ENCODE measurements at regions not wholly inside any gene's neighbourhood (a gene's known extent, or its start where the extent isn't known, plus 50 kb on each side); places are given as distances from the start of the nearest gene placed in this dataset.

DNA sequence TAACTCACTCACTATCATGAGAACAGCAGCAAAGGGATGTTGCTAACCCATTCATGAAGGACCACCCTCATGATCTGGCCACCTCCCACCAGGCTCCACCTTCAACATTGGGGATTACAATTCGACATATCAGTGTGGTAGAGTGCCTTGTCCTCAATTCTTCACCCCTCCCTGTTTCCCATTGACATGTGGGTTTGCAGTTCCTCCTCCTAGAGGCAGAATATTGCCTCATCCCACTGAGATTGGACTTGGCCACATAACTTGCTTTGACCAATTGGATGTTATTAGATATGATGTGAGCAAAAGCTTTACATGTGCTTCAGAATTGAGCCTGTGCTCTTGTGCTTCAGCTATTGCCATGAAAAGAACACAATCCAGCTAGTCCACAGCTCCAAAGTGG lies 217.0 kb upstream of the CXCR4 start:
- no peaks in the 10 kb centered on the region for H3K9me3 ChIP-seq (ENCODE audit: control insufficient read depth in 1 of 2, insufficient read depth in 1 of 2, low read length in 2 of 2)
- H3K4me1 ChIP-seq (ENCODE audit: insufficient read depth, low read length), result no peaks in the 10 kb centered on the region
- ChIA-PET POLR2A (no interaction called here), CTCF (no interaction called here)
- H3K9me3 Mint-ChIP-seq, result peaks cover 3% of the 10 kb centered on the region
- H3K27ac Mint-ChIP-seq, result no peak overlapping the region
- no peak overlapping the region for H3K4me3 ChIP-seq (ENCODE audit: low read length)
- ATAC-seq (ENCODE audit: poor library complexity), result no peak
- peaks cover 4% of the 10 kb centered on the region for H3K4me1 Mint-ChIP-seq (ENCODE audit: low read depth)
- H3K27me3 ChIP-seq (ENCODE audit: control insufficient read depth in 1 of 2, insufficient read depth in 2 of 2, low read length in 2 of 2), result no peaks in the 10 kb centered on the region
- H3K27ac ChIP-seq (ENCODE audit: low read depth in 1 of 2, low read length in 2 of 2), result no peak overlapping the region
- no peaks in the 10 kb centered on the region for H3K27me3 Mint-ChIP-seq
- no peaks in the 10 kb centered on the region for H3K36me3 Mint-ChIP-seq (ENCODE audit: low read depth)
- TF ChIP-seq, protein P1, sequence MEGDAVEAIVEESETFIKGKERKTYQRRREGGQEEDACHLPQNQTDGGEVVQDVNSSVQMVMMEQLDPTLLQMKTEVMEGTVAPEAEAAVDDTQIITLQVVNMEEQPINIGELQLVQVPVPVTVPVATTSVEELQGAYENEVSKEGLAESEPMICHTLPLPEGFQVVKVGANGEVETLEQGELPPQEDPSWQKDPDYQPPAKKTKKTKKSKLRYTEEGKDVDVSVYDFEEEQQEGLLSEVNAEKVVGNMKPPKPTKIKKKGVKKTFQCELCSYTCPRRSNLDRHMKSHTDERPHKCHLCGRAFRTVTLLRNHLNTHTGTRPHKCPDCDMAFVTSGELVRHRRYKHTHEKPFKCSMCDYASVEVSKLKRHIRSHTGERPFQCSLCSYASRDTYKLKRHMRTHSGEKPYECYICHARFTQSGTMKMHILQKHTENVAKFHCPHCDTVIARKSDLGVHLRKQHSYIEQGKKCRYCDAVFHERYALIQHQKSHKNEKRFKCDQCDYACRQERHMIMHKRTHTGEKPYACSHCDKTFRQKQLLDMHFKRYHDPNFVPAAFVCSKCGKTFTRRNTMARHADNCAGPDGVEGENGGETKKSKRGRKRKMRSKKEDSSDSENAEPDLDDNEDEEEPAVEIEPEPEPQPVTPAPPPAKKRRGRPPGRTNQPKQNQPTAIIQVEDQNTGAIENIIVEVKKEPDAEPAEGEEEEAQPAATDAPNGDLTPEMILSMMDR (IDR thresholded peaks at IDR 0.05), result no peak
- H3K36me3 ChIP-seq (ENCODE audit: insufficient read depth, low read length), result no peaks in the 10 kb centered on the region
- no peak for DNase-seq
- no peak overlapping the region for H3K4me3 Mint-ChIP-seq
- intact Hi-C loops (cut with DNase I, micrococcal nuclease), result no loop called here

DNA sequence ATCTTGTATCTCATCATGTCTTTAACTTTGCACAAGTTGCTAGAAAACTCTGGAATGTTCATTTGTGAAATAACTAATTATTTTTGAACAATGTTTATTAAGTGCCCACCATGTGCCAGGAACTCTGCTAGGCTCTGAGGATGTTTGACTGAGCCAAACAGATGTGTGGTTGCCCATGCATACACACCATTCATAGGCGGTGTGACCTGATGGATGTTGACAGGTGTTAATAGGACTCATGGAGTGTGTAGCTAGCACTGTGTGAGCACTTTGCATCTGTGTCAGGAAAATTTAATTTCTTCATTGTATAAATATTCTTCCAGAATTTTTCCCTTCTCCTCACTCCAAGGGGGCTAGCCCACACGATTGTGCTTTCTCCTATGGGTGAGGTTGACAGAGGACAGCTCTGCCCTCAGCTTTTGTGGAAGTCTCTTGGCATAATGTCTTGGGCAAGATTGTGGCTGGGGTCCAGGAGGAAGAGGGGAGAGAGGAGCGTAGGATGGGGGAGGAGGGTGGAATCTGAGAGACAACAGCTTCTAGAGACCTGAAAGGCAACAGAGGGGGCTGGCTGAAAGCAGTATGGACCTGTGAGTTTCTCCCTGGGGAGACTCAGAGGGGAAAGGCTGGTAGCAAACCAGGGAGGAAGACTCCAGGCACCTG lies 214.6 kb upstream of the CXCR4 start:
- ATAC-seq (ENCODE audit: poor library complexity), result no peak
- Mint-ChIP-seq H3K4me1 (ENCODE audit: low read depth) (peaks cover 15% of the 10 kb centered on the region), H3K36me3 (ENCODE audit: low read depth) (no peaks in the 10 kb centered on the region), H3K27ac (no peak overlapping the region), H3K9me3 (no peaks in the 10 kb centered on the region), H3K27me3 (no peaks in the 10 kb centered on the region), H3K4me3 (no peak overlapping the region)
- TF ChIP-seq, protein P1 (IDR thresholded peaks at IDR 0.05), result no peak
- no peaks in the 10 kb centered on the region for H3K36me3 ChIP-seq (ENCODE audit: insufficient read depth, low read length)
- no peak overlapping the region for H3K27ac ChIP-seq (ENCODE audit: low read depth in 1 of 2, low read length in 2 of 2)
- ChIA-PET CTCF (no interaction called here), POLR2A (no interaction called here)
- H3K4me1 ChIP-seq (ENCODE audit: insufficient read depth, low read length), result peaks cover 10% of the 10 kb centered on the region
- intact Hi-C loops (cut with DNase I, micrococcal nuclease), result no loop called here
- H3K9me3 ChIP-seq (ENCODE audit: control insufficient read depth in 1 of 2, insufficient read depth in 1 of 2, low read length in 2 of 2), result no peaks in the 10 kb centered on the region
- H3K4me3 ChIP-seq (ENCODE audit: low read length), result no peak overlapping the region
- no peak for DNase-seq
- H3K27me3 ChIP-seq (ENCODE audit: control insufficient read depth in 1 of 2, insufficient read depth in 2 of 2, low read length in 2 of 2), result no peaks in the 10 kb centered on the region

DNA sequence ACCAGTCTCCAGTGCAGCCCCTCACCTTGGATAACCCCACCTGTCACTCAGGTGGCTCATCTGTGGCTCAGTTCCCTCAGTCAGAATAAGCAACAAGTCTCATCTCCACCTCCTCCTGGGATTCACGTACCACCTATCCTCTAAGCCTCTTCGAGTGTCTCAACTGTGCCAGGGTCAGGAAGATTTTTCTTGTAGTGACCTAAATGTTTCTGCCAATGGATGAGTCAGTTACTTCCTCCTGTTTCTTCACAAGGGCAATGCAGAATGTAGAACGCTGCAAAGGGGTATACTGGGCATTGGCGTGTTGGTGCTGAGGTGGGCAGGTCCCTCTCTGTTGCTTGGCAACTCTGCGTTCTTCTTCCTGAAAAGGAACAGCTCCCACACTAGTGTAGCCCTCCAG lies 213.3 kb upstream of the CXCR4 start:
- POLR2A ChIA-PET, result interaction anchor here (0.8 kb wide), 1 partner anchor 200 kb away, joined by 4 read pairs; no protein-coding TSS in a partner anchor
- no peak for ATAC-seq (ENCODE audit: poor library complexity)

More for the DNA sequence above, 213.3 kb upstream of the CXCR4 start:
- Mint-ChIP-seq H3K9me3 (no peaks in the 10 kb centered on the region), H3K27ac (no peak overlapping the region), H3K36me3 (ENCODE audit: low read depth) (no peaks in the 10 kb centered on the region), H3K27me3 (no peaks in the 10 kb centered on the region), H3K4me3 (no peak overlapping the region), H3K4me1 (ENCODE audit: low read depth) (peaks cover 26% of the 10 kb centered on the region)
- no peak for DNase-seq
- Histone ChIP-seq H3K9me3 (ENCODE audit: control insufficient read depth in 1 of 2, insufficient read depth in 1 of 2, low read length in 2 of 2) (no peaks in the 10 kb centered on the region), H3K27me3 (ENCODE audit: control insufficient read depth in 1 of 2, insufficient read depth in 2 of 2, low read length in 2 of 2) (no peaks in the 10 kb centered on the region), H3K36me3 (ENCODE audit: insufficient read depth, low read length) (no peaks in the 10 kb centered on the region), H3K4me3 (ENCODE audit: low read length) (no peak overlapping the region), H3K27ac (ENCODE audit: low read depth in 1 of 2, low read length in 2 of 2) (no peak overlapping the region), H3K4me1 (ENCODE audit: insufficient read depth, low read length) (peaks cover 23% of the 10 kb centered on the region)
- TF ChIP-seq, protein P1 (IDR thresholded peaks at IDR 0.05), result no peak
- intact Hi-C loops (cut with DNase I, micrococcal nuclease), result no loop called here
- CTCF ChIA-PET, result no interaction called here
